ENCODE measurements at regions not wholly inside any gene's neighbourhood (a gene's known extent, or its start where the extent isn't known, plus 50 kb on each side); places are given as distances from the start of the nearest gene placed in this dataset.

DNA sequence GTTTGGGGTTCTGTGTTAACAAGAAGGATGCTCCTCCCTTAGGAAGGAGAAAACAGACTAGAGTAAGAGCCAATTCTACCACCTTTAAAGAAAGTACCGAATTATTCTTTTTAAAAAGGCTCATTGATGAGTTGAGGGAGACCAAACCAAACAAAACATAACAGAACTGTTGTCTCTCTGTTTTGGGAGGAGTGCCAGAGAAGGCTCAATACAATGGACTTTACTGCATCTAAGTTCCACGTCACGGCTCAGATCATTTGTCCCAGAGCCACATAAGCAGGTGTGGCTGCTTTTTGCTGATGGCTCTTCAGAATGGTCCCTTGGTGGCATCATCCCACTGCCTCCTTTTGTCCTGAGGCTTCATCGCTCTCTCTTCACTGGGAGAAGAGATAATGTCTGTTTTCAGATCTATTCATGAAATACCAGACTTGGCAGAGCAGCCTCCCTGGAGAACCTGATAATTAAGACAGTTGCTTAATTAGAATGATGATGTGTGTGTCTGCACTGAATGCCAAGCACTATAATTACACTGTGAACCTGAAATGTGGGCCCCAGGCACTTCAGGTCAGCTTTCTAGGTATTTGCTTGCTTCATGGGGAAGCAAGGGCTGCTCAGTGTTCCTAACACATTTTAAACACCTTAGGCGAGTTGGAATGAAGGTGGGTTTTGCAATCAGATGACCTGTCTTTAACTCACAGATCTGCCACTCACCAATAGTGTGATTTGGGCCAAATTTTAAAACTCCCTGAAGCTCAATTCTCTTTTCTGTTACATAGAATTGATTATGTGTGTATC is 335.2 kb upstream of the MCTP2 start:
- Histone ChIP-seq H3K18ac (ENCODE audit: extremely low read depth, low read length) (no peak overlapping the region), H3K9ac (replicated peaks in 1 of 4; ENCODE audit: extremely low read depth in 1 of 4, low read depth in 3 of 4, low read length in 3 of 4) (no peak overlapping the region), H3K4me2 (ENCODE audit: insufficient read depth in 1 of 2, low read depth in 2 of 2, low read length in 2 of 2) (no peak overlapping the region), H2BK15ac (ENCODE audit: low read length) (no peak overlapping the region), H3K4me3 (ENCODE audit: extremely low read depth in 1 of 4, insufficient read depth in 2 of 4, low read depth in 3 of 4, low read length in 4 of 4) (no peak overlapping the region), H2BK12ac (ENCODE audit: low read depth, low read length) (no peak overlapping the region), H3K56ac (replicated peaks; ENCODE audit: insufficient read length, low read depth, low read length) (no peak overlapping the region), H3K27ac (ENCODE audit: low read depth, low read length) (no peak overlapping the region), H3K23me2 (ENCODE audit: low read depth, low read length) (no peaks in the 10 kb centered on the region), H3K4me1 (replicated peaks in 1 of 4; ENCODE audit: control insufficient read depth in 3 of 4, insufficient read depth in 4 of 4, low read length in 3 of 4) (no peaks in the 10 kb centered on the region), H2BK5ac (ENCODE audit: low read depth, low read length) (no peak overlapping the region), H2BK20ac (ENCODE audit: low read length) (no peak overlapping the region), H3K9me3 (ENCODE audit: insufficient read depth in 2 of 2, low read depth in 1 of 2, low read length in 1 of 2) (no peaks in the 10 kb centered on the region), H3K4ac (replicated peaks; ENCODE audit: insufficient read length, low read depth, low read length) (no peak overlapping the region), H4K5ac (ENCODE audit: insufficient read length, low read depth, low read length) (no peak overlapping the region), H3K23ac (ENCODE audit: insufficient read length) (no peak overlapping the region), H4K20me1 (replicated peaks in 1 of 2; ENCODE audit: control insufficient read depth in 1 of 2, insufficient read depth in 2 of 2, low read length in 2 of 2) (no peaks in the 10 kb centered on the region), H2BK120ac (replicated peaks; ENCODE audit: low read depth, low read length) (no peak overlapping the region), H3K79me2 (ENCODE audit: control insufficient read depth in 1 of 2, insufficient read depth in 2 of 2, low read length in 2 of 2) (no peaks in the 10 kb centered on the region), H2AFZ (ENCODE audit: low read length) (no peak overlapping the region), H3K36me3 (ENCODE audit: control insufficient read depth in 2 of 4, insufficient read depth in 4 of 4, low read length in 3 of 4) (no peaks in the 10 kb centered on the region), H3K27me3 (replicated peaks in 1 of 4; ENCODE audit: control insufficient read depth in 3 of 4, extremely low read depth in 1 of 4, insufficient read depth in 3 of 4, low read length in 3 of 4) (no peaks in the 10 kb centered on the region), H4K91ac (replicated peaks; ENCODE audit: insufficient read length, low read length) (no peak overlapping the region), H2AK5ac (ENCODE audit: low read depth, low read length) (no peak overlapping the region), H3K14ac (ENCODE audit: insufficient read length) (no peak overlapping the region), H3K79me1 (ENCODE audit: low read depth, low read length) (no peaks in the 10 kb centered on the region), H4K8ac (ENCODE audit: extremely low read depth, insufficient read depth, low read length) (no peak overlapping the region)
- FAIRE-seq: no peak
- TF ChIP-seq SAP30 (IDR thresholded peaks at IDR 0.05; ENCODE audit: insufficient read depth, insufficient replicate concordance, low read length) (no peak), SRF (IDR thresholded peaks at IDR 0.05; ENCODE audit: low read depth, low read length) (no peak), JUND (IDR thresholded peaks at IDR 0.05; ENCODE audit: low read length) (no peak), SUZ12 (IDR thresholded peaks at IDR 0.05; ENCODE audit: low read length) (no peak), USF2 (IDR thresholded peaks at IDR 0.05; ENCODE audit: low read length) (no peak), CTCF (IDR thresholded peaks at IDR 0.05; ENCODE audit: control extremely low read depth in 1 of 3, insufficient read depth in 1 of 3, low read depth in 1 of 3, low read length in 3 of 3) (no peak)
- 85% methylated on average over 5 of the region's 5 CpGs; no CpG with 5 or more reads in 1 of the 2 experiments for WGBS, 2 experiments (ENCODE audit: extremely low coverage in 1 of 2, insufficient coverage in 1 of 2, insufficient read length in 1 of 2, insufficient replicate concordance in 2 of 2, low coverage in 1 of 2, low lambda C conversion rate in 2 of 2, missing lambda C conversion rate in 1 of 2)
- POLR2A ChIA-PET (ENCODE audit: partially characterized antibody): no interaction called here
- no peak for DNase-seq (ENCODE audit: low read depth in 1 of 2, low spot score in 2 of 2)
- CTCF ChIA-PET (ENCODE audit: partially characterized antibody): interaction anchor here (1.7 kb wide), 1 partner anchor 33 kb away, joined by 5 read pairs; no protein-coding TSS in a partner anchor

Data from H1 (cell line).